Esophagus muscularis mucosa (tissue), 3 donors: ENCODE measurements at regions not wholly inside any gene's neighbourhood (a gene's known extent, or its start where the extent isn't known, plus 50 kb on each side); places are given as distances from the start of the nearest gene placed in this dataset.

Experiments used
- POLR2A ChIP-seq: fragments of 450-650 bp; IDR thresholded peaks from one replicate; pipeline ENCODE4 v1.6.1; 2017; ENCODE audit warnings: antibody characterized with exemption, moderate library complexity, mild to moderate bottlenecking, low read depth
- POLR2AphosphoS5 ChIP-seq, 2 donors: sonication (generic); formaldehyde crosslinking; IDR thresholded peaks; one replicate each; pipeline ENCODE4 v1.6.1; 2017; ENCODE audit warnings: antibody characterized with exemption in 2 of 2
- TF ChIP-seq, protein P1 (sequence below), 3 experiments: fragments of 200-600 bp in 2 of 3; fragments of 450-650 bp in 1 of 3; sonication (generic) in 2 of 3; IDR thresholded peaks; one replicate each; pipeline ENCODE4 v1.5.1; 2017 to 2019; ENCODE audit warnings: antibody characterized with exemption in 3 of 3, mild to moderate bottlenecking in 2 of 3, moderate library complexity in 1 of 3

DNA sequence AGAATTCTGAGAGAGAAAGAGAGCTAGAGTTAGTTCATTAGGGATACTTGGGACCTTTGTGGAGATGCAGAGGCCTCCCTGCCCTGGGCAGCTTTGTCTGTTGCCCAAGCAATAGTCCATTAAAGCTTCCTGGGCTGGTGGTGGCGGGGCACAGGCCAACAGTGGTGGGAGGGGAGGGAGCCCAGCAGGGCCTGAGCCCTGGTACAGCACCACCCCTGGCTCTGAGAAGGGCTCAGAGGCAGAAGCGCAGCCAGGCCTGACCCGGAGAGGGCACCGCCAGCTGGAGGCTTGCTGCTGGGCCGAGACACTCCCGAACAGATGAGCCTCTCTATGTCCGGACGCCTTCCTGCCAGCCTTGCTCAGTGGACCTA lies 65.3 kb downstream of the EFNB1 start:
- TF ChIP-seq, protein P1, sequence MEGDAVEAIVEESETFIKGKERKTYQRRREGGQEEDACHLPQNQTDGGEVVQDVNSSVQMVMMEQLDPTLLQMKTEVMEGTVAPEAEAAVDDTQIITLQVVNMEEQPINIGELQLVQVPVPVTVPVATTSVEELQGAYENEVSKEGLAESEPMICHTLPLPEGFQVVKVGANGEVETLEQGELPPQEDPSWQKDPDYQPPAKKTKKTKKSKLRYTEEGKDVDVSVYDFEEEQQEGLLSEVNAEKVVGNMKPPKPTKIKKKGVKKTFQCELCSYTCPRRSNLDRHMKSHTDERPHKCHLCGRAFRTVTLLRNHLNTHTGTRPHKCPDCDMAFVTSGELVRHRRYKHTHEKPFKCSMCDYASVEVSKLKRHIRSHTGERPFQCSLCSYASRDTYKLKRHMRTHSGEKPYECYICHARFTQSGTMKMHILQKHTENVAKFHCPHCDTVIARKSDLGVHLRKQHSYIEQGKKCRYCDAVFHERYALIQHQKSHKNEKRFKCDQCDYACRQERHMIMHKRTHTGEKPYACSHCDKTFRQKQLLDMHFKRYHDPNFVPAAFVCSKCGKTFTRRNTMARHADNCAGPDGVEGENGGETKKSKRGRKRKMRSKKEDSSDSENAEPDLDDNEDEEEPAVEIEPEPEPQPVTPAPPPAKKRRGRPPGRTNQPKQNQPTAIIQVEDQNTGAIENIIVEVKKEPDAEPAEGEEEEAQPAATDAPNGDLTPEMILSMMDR (IDR thresholded peaks at IDR 0.05): no peak
- TF ChIP-seq POLR2AphosphoS5 (IDR thresholded peaks at IDR 0.05) (no peak), POLR2A (no peak)
